ENCODE measurements at regions not wholly inside any gene's neighbourhood (a gene's known extent, or its start where the extent isn't known, plus 50 kb on each side); places are given as distances from the start of the nearest gene placed in this dataset.
"Not testable (repeated sequence)": the region's sequence is repeated elsewhere in the genome, so short reads cannot be mapped to it uniquely, and the experiment has no call there.

- no peak for DNase-seq
These were observed 154.1 kb upstream of the HDAC4 start for GRCh38 chr2:239554766-239555570.

- no peak for DNase-seq
These were observed 152.7 kb upstream of the HDAC4 start for GRCh38 chr2:239553376-239554000.

GRCh38 chr2:239552213-239552926 lies 151.6 kb upstream of the HDAC4 start:
- DNase-seq = no peak

GRCh38 chr2:239551206-239551605 lies 150.4 kb upstream of the HDAC4 start:
- no peak for DNase-seq

GRCh38 chr2:239550357-239550756 lies 149.5 kb upstream of the HDAC4 start:
- DNase-seq = no peak

- DNase-seq = no peak
These were observed 149.0 kb upstream of the HDAC4 start for GRCh38 chr2:239549711-239550255.

- DNase-seq = no peak
These were observed 148.3 kb upstream of the HDAC4 start for GRCh38 chr2:239548965-239549595.

- DNase-seq = no peak
These were observed 147.6 kb upstream of the HDAC4 start for GRCh38 chr2:239548451-239548871.

- not testable (repeated sequence) for DNase-seq
These were observed 146.3 kb upstream of the HDAC4 start for GRCh38 chr2:239547140-239547539.

- no peak for DNase-seq
These were observed 145.7 kb upstream of the HDAC4 start for GRCh38 chr2:239546541-239546940.

- no peak for DNase-seq
These were observed 145.0 kb upstream of the HDAC4 start for GRCh38 chr2:239545741-239546392.

- DNase-seq = no peak
These were observed 144.2 kb upstream of the HDAC4 start for GRCh38 chr2:239544918-239545465.

GRCh38 chr2:239544143-239544917 lies 143.5 kb upstream of the HDAC4 start:
- peak; percentile 45 to 54 for DNase-seq

- no peak for DNase-seq
These were observed 142.9 kb upstream of the HDAC4 start for GRCh38 chr2:239543702-239544101.

GRCh38 chr2:239540174-239540573 lies 139.4 kb upstream of the HDAC4 start:
- no peak for DNase-seq

- no peak for DNase-seq
These were observed 138.9 kb upstream of the HDAC4 start for GRCh38 chr2:239539776-239540100.

GRCh38 chr2:239539083-239539775 lies 138.4 kb upstream of the HDAC4 start:
- DNase-seq = no peak

GRCh38 chr2:239538357-239539052 lies 137.7 kb upstream of the HDAC4 start:
- DNase-seq = no peak

All from right lung (tissue), 2 donors.